ENCODE measurements at regions not wholly inside any gene's neighbourhood (a gene's known extent, or its start where the extent isn't known, plus 50 kb on each side); places are given as distances from the start of the nearest gene placed in this dataset.
A peak's percentile ranks its signal among the peaks of the same experiment; 100 is the strongest.

DNA sequence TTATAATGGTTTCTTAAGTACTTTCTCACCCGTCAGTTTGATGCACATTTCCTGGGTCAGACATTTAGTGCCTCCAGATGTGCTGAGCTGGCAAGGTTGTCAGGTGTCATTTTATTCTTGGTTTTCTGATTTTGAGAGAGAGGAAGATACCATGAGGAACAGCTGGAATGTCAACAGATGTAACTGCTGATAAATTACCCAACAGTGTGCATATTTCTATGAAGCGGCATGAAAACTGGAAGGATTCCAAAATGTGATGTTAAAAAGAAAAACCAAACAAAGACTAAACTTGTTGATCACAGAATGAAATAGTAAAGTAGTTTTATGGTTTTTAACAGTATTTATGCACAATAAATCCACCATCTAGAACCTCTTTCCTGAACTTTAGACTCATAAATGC is 447.3 kb downstream of the HDGFL1 start:
- DNase-seq (ENCODE audit: low spot score) = no peak

- DNase-seq (ENCODE audit: low spot score) = no peak
Observed at GRCh38 chr6:23021487-23021886, 452.1 kb downstream of the HDGFL1 start.

DNA sequence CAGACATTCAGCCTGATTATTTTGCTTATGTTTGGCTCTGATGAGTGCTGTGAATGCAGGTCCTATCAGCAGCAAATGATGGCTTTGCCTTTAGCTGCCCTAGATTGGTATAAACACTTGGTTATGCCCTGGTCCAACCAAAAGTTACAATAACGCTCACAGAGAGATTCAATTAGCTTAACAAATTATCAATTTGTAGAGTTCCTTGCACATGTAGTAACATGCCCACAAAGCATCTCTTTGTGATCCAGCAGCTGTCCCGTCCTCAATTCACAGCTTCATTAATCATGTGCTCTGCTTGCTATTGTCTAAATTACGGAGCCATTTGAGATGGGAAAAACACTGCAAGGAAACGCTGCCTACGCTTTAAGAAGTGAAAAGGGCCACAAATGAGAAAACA is 457.9 kb downstream of the HDGFL1 start:
- DNase-seq (ENCODE audit: low spot score) = no peak

GRCh38 chr6:23031986-23032385 is 462.6 kb downstream of the HDGFL1 start:
- DNase-seq (ENCODE audit: low spot score) = no peak

GRCh38 chr6:23034926-23035325 is 465.6 kb downstream of the HDGFL1 start:
- no peak for DNase-seq (ENCODE audit: low spot score)

DNA sequence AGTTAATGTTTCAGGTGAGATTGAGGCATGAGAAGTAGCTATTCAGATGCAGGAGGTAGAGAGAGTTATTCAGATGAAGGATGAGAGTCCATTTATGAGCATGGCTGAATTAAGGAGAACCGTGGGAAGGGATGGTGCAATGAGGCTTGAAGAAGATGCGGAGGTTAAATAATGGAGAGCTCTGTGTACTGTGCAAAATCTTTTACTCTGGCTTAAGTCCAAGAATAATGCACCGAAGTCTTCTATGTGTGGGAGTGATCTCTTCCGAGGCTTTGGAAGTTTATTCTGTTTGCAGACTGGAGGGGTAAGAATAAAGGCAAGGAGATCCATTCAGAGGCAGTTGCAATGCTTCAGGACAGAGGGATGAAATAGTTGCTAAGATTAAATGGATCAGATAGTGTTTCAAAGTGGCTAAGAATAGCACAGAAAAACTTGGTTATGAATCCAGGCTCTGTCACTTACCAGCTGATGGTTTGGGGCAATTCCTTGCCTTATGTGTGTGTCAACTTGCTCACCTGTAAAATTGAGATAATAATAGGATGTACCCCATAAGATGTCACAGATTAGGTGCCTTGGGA is 467.1 kb downstream of the HDGFL1 start:
- no peak for DNase-seq (ENCODE audit: low spot score)

GRCh38 chr6:23040899-23041298 is 471.5 kb downstream of the HDGFL1 start:
- DNase-seq (ENCODE audit: low spot score) = no peak

GRCh38 chr6:23045280-23045679 is 475.9 kb downstream of the HDGFL1 start:
- no peak for DNase-seq (ENCODE audit: low spot score)

GRCh38 chr6:23055523-23055922 is 486.2 kb downstream of the HDGFL1 start:
- no peak for DNase-seq (ENCODE audit: low spot score)

GRCh38 chr6:23073821-23074220 is 504.5 kb downstream of the HDGFL1 start:
- DNase-seq (ENCODE audit: low spot score) = no peak

DNA sequence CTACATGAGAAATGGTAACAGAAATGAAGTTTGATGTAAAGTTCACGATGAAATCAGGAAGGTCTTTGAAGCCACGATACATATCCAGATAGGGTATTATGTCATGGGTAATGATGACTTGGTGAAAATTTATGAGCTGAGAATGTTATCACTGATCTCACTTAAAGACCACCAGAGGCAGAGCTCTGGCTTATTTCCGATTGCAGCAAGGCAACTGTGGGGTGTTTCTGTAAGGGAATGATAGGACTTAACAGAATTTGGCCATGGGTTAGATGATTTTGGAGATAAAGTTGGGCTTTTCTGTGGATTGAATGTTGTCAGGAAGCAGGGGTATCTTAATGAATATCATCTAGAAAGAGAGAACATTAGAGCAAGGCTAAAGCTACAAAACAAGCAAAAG is 508.4 kb downstream of the HDGFL1 start:
- DNase-seq (ENCODE audit: low spot score) = no peak

GRCh38 chr6:23081701-23082100 is 512.3 kb downstream of the HDGFL1 start:
- DNase-seq (ENCODE audit: low spot score) = no peak

- no peak for DNase-seq (ENCODE audit: low spot score)
Observed at GRCh38 chr6:23086100-23086499, 516.7 kb downstream of the HDGFL1 start.

DNA sequence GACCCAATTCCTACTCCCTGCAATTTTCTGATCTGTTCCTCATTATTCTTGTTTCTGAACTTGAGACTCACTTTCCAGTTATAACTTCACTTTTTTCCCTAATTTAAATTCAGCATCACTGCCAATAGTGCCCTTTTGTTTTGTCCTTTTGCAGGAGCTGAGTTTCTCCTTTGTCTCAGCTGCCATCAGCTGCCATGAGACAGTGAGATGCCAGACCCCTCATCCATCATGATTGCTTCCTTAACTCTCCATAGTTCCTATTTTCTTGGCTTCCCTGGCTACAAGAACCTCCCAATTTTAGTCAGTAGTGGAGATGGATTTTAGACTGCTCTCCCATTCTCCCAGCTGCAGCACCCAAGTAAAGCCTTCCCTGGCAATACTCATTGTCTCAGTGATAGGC is 518.1 kb downstream of the HDGFL1 start:
- DNase-seq (ENCODE audit: low spot score) = no peak

DNA sequence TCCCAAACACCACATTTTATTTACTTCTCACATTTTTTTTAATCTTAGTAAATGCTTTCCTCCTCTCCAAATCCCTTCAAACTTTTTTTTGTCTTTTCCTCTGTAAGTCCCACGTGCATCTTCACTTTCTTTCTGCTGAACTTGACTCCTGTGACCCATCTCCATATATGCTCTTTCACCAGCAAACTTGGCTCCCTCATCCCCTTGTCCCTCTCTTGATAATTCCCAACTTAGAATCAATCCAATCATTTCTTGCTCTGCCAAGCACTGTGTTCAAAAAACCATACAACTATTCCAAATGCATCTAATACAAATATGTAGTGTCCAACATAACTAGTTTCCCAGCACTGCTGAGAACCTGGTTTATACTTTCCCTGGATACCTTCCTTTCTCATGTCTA is 519.4 kb downstream of the HDGFL1 start:
- DNase-seq (ENCODE audit: low spot score) = no peak

GRCh38 chr6:23089981-23090380 is 520.6 kb downstream of the HDGFL1 start:
- no peak for DNase-seq (ENCODE audit: low spot score)

- no peak for DNase-seq (ENCODE audit: low spot score)
Observed at GRCh38 chr6:23091795-23092194, 522.4 kb downstream of the HDGFL1 start.

GRCh38 chr6:23096876-23097275 is 527.5 kb downstream of the HDGFL1 start:
- DNase-seq (ENCODE audit: low spot score) = no peak

GRCh38 chr6:23097566-23097965 is 528.2 kb downstream of the HDGFL1 start:
- no peak for DNase-seq (ENCODE audit: low spot score)

DNA sequence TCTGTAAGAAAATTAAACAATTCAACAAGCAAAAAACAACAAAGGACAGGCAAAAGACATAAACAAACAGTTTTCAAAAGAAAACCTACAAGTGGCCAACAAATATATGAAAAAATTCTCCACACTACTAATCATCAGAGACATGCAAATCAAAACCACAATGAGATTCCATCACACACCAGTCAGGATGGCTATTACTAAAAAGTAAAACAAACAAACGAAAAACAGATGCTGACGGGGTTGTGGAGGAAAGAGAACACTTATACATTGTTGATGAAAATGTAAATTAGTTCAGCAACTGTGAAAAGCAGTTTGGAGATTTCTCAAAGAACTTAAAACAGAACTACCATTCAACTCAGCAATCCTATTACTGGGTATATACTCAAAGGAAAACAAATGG is 537.6 kb downstream of the HDGFL1 start:
- DNase-seq (ENCODE audit: low spot score) = peak; percentile 2

DNA sequence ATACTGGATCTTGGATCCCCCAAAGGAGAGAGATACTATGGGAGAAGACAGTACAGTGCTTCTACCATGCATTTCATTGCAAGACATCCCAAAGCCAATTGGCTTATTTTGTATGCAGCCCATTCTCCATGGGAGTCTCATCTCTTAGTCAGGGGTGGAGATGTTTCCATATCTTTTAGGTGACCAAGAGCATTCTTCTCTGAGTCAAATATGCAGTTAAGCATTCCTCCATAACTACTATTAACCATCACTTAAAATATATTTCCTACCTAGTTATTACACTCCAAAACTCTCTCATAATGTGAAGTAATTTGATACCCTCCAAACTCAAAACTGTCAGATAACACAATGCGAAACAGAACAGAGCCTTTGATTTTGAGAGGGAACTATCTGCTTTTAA is 542.6 kb downstream of the HDGFL1 start:
- DNase-seq (ENCODE audit: low spot score) = no peak

GRCh38 chr6:23114812-23115504 is 545.6 kb downstream of the HDGFL1 start:
- DNase-seq (ENCODE audit: low spot score) = no peak

- no peak for DNase-seq (ENCODE audit: low spot score)
Observed at GRCh38 chr6:23137611-23138010, 568.2 kb downstream of the HDGFL1 start.

- DNase-seq (ENCODE audit: low spot score) = no peak
Observed at GRCh38 chr6:23140871-23141270, 571.5 kb downstream of the HDGFL1 start.
